Activated T-cell treated with anti-CD3 and anti-CD28 coated beads, Interleukin-2, amount 50 U/mL, for 72 hours (primary cell): ENCODE measurements at regions not wholly inside any gene's neighbourhood (a gene's known extent, or its start where the extent isn't known, plus 50 kb on each side); places are given as distances from the start of the nearest gene placed in this dataset.
"Not testable (repeated sequence)": the region's sequence is repeated elsewhere in the genome, so short reads cannot be mapped to it uniquely, and the experiment has no call there.

ENCODE experiments used
- ATAC-seq, 2 donors: fragments of 150-1000 bp; cut with Tn5 transposase; replicated peaks in 1 of 2; 2 replicates each; pipeline ENCODE4 v1.10.0; 2021; ENCODE audit warnings: moderate library complexity in 2 of 2, mild to moderate bottlenecking in 1 of 2
- DNase-seq, 2 donors: peaks; one replicate each; pipeline ENCODE4 v3.0.0; 2021 to 2022; ENCODE audit warnings: mixed read lengths in 1 of 2
- H3K27ac Mint-ChIP-seq: one replicate; pipeline ENCODE4 v1.8.0; 2022; ENCODE audit warnings: mild to moderate bottlenecking, moderate library complexity, mixed read lengths
- H3K27me3 Mint-ChIP-seq: one replicate; pipeline ENCODE4 v1.8.0; 2022; ENCODE audit warnings: low read depth, mixed read lengths
- H3K36me3 Mint-ChIP-seq, 2 donors: one replicate each; pipeline ENCODE4 v1.8.0; 2022; ENCODE audit warnings: mixed read lengths in 2 of 2, mild to moderate bottlenecking in 1 of 2; ENCODE audit not compliant: insufficient read depth in 2 of 2
- H3K4me1 Mint-ChIP-seq: one replicate; pipeline ENCODE4 v1.8.0; 2022; ENCODE audit warnings: low read depth, mixed read lengths
- H3K4me3 Mint-ChIP-seq, 2 donors: one replicate each; pipeline ENCODE4 v1.8.0; 2022; ENCODE audit warnings: mild to moderate bottlenecking in 2 of 2, mixed read lengths in 2 of 2, moderate library complexity in 2 of 2
- H3K9me3 Mint-ChIP-seq, 2 donors: one replicate each; pipeline ENCODE4 v1.8.0; 2022; ENCODE audit warnings: mixed read lengths in 2 of 2

GRCh38 chr7:17421941-17422340 lies 123.5 kb downstream of the AHR start:
- ATAC-seq, result no peak
- peaks cover 2 to 4% of the 10 kb centered on the region in 2 donors for H3K9me3 Mint-ChIP-seq

GRCh38 chr7:17422966-17423365 lies 124.5 kb downstream of the AHR start:
- Mint-ChIP-seq H3K9me3 (peaks cover 2 to 4% of the 10 kb centered on the region in 2 donors), H3K36me3 (no peaks in the 10 kb centered on the region), H3K27me3 (peaks cover 1% of the 10 kb centered on the region)

More at GRCh38 chr7:17421941-17422340, 123.5 kb downstream of the AHR start:
- Mint-ChIP-seq H3K27me3 (no peaks in the 10 kb centered on the region), H3K4me3 (no peak overlapping the region), H3K4me1 (no peaks in the 10 kb centered on the region), H3K36me3 (no peaks in the 10 kb centered on the region), H3K27ac (no peak overlapping the region)
- no peak for DNase-seq

GRCh38 chr7:17427924-17428323 lies 129.5 kb downstream of the AHR start:
- Mint-ChIP-seq H3K4me3 (no peak overlapping the region), H3K4me1 (no peaks in the 10 kb centered on the region), H3K36me3 (peaks cover 2 to 3% of the 10 kb centered on the region in 2 donors), H3K9me3 (peaks cover 4 to 6% of the 10 kb centered on the region in 2 donors), H3K27me3 (peaks cover 12% of the 10 kb centered on the region), H3K27ac (no peak overlapping the region)
- ATAC-seq (no peak), DNase-seq (no peak)

More at GRCh38 chr7:17422966-17423365, 124.5 kb downstream of the AHR start:
- DNase-seq, result no peak
- H3K4me1 Mint-ChIP-seq, result no peaks in the 10 kb centered on the region
- no peak overlapping the region for H3K4me3 Mint-ChIP-seq
- no peak for ATAC-seq
- no peak overlapping the region for H3K27ac Mint-ChIP-seq

GRCh38 chr7:17429579-17429978 lies 131.1 kb downstream of the AHR start:
- H3K36me3 Mint-ChIP-seq, result peaks cover 2 to 3% of the 10 kb centered on the region in 2 donors
- no peak overlapping the region for H3K27ac Mint-ChIP-seq

GRCh38 chr7:17432793-17433192 lies 134.3 kb downstream of the AHR start:
- no peaks in the 10 kb centered on the region for H3K4me1 Mint-ChIP-seq
- no peak for ATAC-seq
- no peak overlapping the region for H3K4me3 Mint-ChIP-seq
- no peak for DNase-seq
- peaks cover 12% of the 10 kb centered on the region for H3K27me3 Mint-ChIP-seq
- peaks cover 2% of the 10 kb centered on the region in 2 donors for H3K9me3 Mint-ChIP-seq
- no peak overlapping the region for H3K27ac Mint-ChIP-seq
- peaks cover 2 to 3% of the 10 kb centered on the region in 2 donors for H3K36me3 Mint-ChIP-seq

More at GRCh38 chr7:17429579-17429978, 131.1 kb downstream of the AHR start:
- DNase-seq, result no peak
- Mint-ChIP-seq H3K4me3 (no peak overlapping the region), H3K27me3 (peaks cover 12% of the 10 kb centered on the region), H3K9me3 (peaks cover 4 to 6% of the 10 kb centered on the region in 2 donors), H3K4me1 (no peaks in the 10 kb centered on the region)
- no peak for ATAC-seq

- H3K36me3 Mint-ChIP-seq, result no peaks in the 10 kb centered on the region
- peaks cover 6% of the 10 kb centered on the region for H3K27me3 Mint-ChIP-seq
- no peak for ATAC-seq
- H3K4me1 Mint-ChIP-seq, result peaks cover 9% of the 10 kb centered on the region
- DNase-seq, result no peak
- H3K27ac Mint-ChIP-seq, result no peak overlapping the region
- no peak overlapping the region for H3K4me3 Mint-ChIP-seq
- H3K9me3 Mint-ChIP-seq, result no peaks in the 10 kb centered on the region
Measured at GRCh38 chr7:17434191-17434590, 135.7 kb downstream of the AHR start.

GRCh38 chr7:17434841-17435692 lies 136.6 kb downstream of the AHR start:
- Mint-ChIP-seq H3K9me3 (no peaks in the 10 kb centered on the region), H3K36me3 (no peaks in the 10 kb centered on the region), H3K27me3 (peaks cover 4% of the 10 kb centered on the region), H3K27ac (no peak overlapping the region), H3K4me1 (peaks cover 16% of the 10 kb centered on the region), H3K4me3 (no peak overlapping the region)
- no peak for ATAC-seq
- DNase-seq, result no peak

- Mint-ChIP-seq H3K27ac (no peak overlapping the region), H3K36me3 (peaks cover 2 to 5% of the 10 kb centered on the region in 2 donors), H3K9me3 (peaks cover 3 to 5% of the 10 kb centered on the region in 2 donors), H3K27me3 (no peaks in the 10 kb centered on the region), H3K4me1 (peaks cover 20% of the 10 kb centered on the region), H3K4me3 (no peak overlapping the region)
- DNase-seq, result no peak
- no peak for ATAC-seq
Measured at GRCh38 chr7:17436126-17436525, 137.7 kb downstream of the AHR start.

GRCh38 chr7:17437586-17437985 lies 139.1 kb downstream of the AHR start:
- Mint-ChIP-seq H3K4me1 (peaks cover 23% of the 10 kb centered on the region), H3K27ac (no peak overlapping the region), H3K27me3 (no peaks in the 10 kb centered on the region), H3K36me3 (peaks cover 2 to 5% of the 10 kb centered on the region in 2 donors), H3K9me3 (peaks cover 3 to 5% of the 10 kb centered on the region in 2 donors), H3K4me3 (no peak overlapping the region)
- ATAC-seq (no peak), DNase-seq (no peak)

GRCh38 chr7:17440025-17440784 lies 141.8 kb downstream of the AHR start:
- H3K36me3 Mint-ChIP-seq, H3K4me3 Mint-ChIP-seq, H3K27me3 Mint-ChIP-seq, DNase-seq, ATAC-seq, H3K27ac Mint-ChIP-seq, H3K9me3 Mint-ChIP-seq: not testable (repeated sequence)
- H3K4me1 Mint-ChIP-seq, result peaks cover 23% of the 10 kb centered on the region

GRCh38 chr7:17440831-17441230 lies 142.4 kb downstream of the AHR start:
- Mint-ChIP-seq H3K36me3 (peaks cover 2 to 5% of the 10 kb centered on the region in 2 donors), H3K27me3 (no peaks in the 10 kb centered on the region), H3K4me1 (peaks cover 23% of the 10 kb centered on the region), H3K4me3 (no peak overlapping the region), H3K9me3 (peaks cover 5 to 8% of the 10 kb centered on the region in 2 donors), H3K27ac (no peak overlapping the region)
- ATAC-seq (no peak), DNase-seq (no peak)

GRCh38 chr7:17441557-17441956 lies 143.1 kb downstream of the AHR start:
- DNase-seq, result no peak
- peaks cover 4 to 8% of the 10 kb centered on the region in 2 donors for H3K36me3 Mint-ChIP-seq
- no peak overlapping the region for H3K27ac Mint-ChIP-seq
- peaks cover 5 to 10% of the 10 kb centered on the region in 2 donors for H3K9me3 Mint-ChIP-seq
- ATAC-seq, result no peak
- no peaks in the 10 kb centered on the region for H3K27me3 Mint-ChIP-seq
- no peak overlapping the region for H3K4me3 Mint-ChIP-seq
- peaks cover 23% of the 10 kb centered on the region for H3K4me1 Mint-ChIP-seq

- no peak for ATAC-seq
- Mint-ChIP-seq H3K27ac (no peak overlapping the region), H3K27me3 (no peaks in the 10 kb centered on the region), H3K9me3 (peaks cover 13 to 21% of the 10 kb centered on the region in 2 donors), H3K4me1 (peaks cover 14% of the 10 kb centered on the region), H3K4me3 (no peak overlapping the region), H3K36me3 (peaks cover 15 to 17% of the 10 kb centered on the region in 2 donors)
- DNase-seq, result no peak
Measured at GRCh38 chr7:17444151-17444550, 145.7 kb downstream of the AHR start.
